Bone marrow (tissue), 2 donors: ENCODE measurements at regions not wholly inside any gene's neighbourhood (a gene's known extent, or its start where the extent isn't known, plus 50 kb on each side); places are given as distances from the start of the nearest gene placed in this dataset.

Source experiments
- DNase-seq, 2 donors: peaks; one replicate each; lab custom pipeline; 2025; lab: John Stamatoyannopoulos, UW

DNA sequence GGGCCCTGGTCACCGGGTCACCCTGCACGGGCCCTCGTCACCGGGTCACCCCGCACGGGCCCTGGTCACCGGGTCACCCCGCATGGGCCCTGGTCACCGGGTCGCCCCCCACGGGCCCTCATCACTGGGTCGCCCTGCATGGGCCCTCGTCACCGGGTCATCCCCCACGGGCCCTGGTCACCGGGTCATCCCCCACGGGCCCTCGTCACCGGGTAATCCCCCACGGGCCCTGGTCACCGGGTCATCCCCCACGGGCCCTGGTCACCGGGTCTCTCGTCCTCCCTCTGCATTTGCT, 77.6 kb downstream of the RIPK4 start:
- DNase-seq = no peak

- DNase-seq = no peak
These were observed 79.2 kb downstream of the RIPK4 start for GRCh38 chr21:41687633-41688032.

DNA sequence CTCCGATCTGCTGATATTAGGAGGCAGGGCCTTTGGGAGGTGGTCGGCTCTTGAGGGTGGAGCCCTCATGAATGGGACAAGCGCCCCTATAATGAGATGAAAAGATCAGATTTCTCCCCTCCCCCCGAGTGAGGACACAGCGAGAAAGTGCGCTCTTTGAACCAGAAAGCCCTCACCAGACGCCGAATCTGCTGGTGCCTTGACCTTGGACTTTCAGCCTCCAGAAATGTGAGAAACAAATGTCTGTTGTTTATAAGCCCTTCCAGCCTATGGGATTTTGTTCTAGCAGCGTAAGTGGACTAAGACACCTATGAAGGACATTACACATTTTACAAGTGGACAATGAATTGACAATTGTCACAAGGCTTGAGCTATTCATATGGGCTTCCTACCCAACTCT, 80.2 kb downstream of the RIPK4 start:
- DNase-seq = no peak

DNA sequence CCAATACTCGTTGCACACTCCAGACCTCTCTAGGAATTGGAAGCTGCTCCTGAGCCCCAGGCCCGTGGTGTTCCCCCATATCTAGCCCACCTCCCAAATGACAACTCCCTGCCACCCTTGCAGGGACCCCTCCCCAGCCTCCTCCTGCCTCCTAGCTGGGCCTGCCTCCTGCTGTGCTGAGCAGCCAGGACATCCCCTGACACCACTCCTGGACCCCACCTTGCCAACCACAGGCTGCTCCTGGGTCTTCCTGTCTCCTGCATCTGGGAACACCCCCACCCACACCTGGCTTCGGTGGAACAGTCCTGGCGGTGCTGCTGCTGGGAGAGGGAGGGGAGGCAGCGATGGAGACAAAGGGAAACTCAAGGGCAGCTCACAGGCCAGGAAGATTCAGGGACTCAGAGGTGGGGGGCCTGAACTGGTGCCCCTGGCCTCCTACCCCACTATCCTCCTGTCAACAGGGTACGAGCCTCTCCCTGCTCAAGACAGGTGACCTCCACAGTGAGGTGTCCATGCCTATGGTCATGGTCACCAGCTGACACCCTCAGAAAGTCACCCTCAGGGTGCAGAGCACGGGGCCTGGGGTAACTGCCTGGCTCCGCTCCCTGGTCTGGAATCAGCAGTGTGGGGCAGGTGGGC, 81.2 kb downstream of the RIPK4 start:
- DNase-seq = no peak

- DNase-seq = no peak
These were observed 82.2 kb downstream of the RIPK4 start for GRCh38 chr21:41684381-41685245.

DNA sequence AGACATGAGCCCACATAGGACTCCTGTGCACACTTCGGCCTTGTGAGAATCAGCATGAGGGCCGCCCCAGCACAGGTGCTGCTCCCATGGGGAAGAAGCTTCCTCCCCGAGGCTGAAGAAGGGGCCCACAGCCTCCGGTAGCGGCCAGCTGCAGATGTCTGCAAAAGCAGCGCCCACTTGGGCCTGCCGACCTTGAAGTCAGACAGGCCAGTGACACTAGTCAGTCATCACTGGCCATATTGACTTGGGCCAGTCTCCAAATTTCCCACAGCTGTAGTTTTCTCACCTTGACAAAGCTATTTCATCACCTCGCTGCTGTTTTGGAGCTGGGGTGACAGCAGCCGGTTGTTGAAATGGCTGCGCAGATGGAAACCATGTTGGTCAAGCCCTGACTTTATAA, 83.0 kb downstream of the RIPK4 start:
- DNase-seq = no peak

GRCh38 chr21:41682719-41683179, 84.1 kb downstream of the RIPK4 start:
- no peak for DNase-seq

GRCh38 chr21:41681939-41682718, 84.7 kb downstream of the RIPK4 start:
- DNase-seq = no peak

GRCh38 chr21:41681348-41681801, 85.5 kb downstream of the RIPK4 start:
- no peak for DNase-seq

GRCh38 chr21:41680444-41681347, 86.2 kb downstream of the RIPK4 start:
- DNase-seq = no peak

DNA sequence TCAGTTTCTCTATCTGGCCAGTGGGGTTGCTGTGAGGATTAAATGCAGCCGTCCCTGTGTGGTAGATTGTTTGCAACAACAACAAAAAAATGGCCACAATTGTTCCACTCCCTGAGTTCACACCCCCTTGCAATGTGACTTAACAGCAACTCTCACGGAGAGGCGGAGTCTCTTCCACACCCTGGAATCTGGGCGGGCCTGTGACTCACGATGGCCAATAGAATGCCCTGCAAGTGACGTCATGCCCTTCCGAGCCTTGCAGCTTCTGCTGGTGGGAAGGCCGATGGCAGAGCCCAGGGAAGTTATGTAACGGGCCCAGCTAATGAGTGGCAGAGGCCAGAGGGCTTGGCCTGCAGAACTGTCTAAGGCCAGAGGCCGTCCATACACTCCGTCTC, 87.9 kb downstream of the RIPK4 start:
- peak in 1 of 2 donors; percentile 21 for DNase-seq

GRCh38 chr21:41678016-41678923, 88.6 kb downstream of the RIPK4 start:
- no peak for DNase-seq

GRCh38 chr21:41677671-41678015, 89.2 kb downstream of the RIPK4 start:
- no peak for DNase-seq

GRCh38 chr21:41676198-41676597, 90.7 kb downstream of the RIPK4 start:
- DNase-seq = no peak

- DNase-seq = no peak
These were observed 91.3 kb downstream of the RIPK4 start for GRCh38 chr21:41675574-41675973.

GRCh38 chr21:41674402-41674801, 92.5 kb downstream of the RIPK4 start:
- DNase-seq = no peak

- no peak for DNase-seq
These were observed 93.1 kb downstream of the RIPK4 start for GRCh38 chr21:41673596-41674335.

GRCh38 chr21:41673071-41673470, 93.8 kb downstream of the RIPK4 start:
- DNase-seq = no peak

DNA sequence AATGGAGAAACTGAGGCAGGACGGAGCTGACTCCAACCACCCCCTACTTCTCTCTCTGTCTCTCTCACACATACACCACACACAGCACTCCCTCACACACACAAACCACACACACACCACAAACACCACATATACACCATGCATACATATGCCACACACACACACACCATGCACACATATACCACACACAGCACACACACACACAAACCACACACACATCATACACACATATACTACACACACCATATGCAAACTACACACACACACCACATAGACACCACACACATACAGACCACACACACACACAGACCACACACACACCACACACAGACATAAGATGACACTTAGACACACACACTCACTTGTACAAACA, 94.3 kb downstream of the RIPK4 start:
- no peak for DNase-seq
